ENCODE measurements at regions not wholly inside any gene's neighbourhood (a gene's known extent, or its start where the extent isn't known, plus 50 kb on each side); places are given as distances from the start of the nearest gene placed in this dataset.

DNA sequence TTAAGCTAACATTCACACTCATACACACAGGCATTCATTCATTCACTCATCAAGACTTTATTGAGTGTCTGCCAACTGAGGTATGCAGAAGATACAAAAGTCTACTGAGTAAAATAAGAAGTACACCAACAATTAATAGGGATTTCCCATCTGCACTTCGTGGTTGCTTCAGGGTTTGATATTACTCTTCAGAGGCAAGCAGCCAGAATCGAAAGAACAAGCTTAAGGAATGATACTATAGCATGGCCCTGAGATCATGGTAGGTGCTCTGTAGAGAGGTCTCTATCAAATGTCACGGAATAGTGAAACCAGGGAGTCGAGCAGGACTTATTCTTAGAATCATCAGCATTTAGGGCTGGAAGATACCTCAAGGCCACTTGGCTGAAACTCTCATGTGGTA is 135.4 kb downstream of the NRN1 start:
- no peak overlapping the region for H3K4me3 Mint-ChIP-seq
- H3K36me3 Mint-ChIP-seq (ENCODE audit: low read depth), result peaks cover 4% of the 10 kb centered on the region
- peaks cover 12% of the 10 kb centered on the region for H3K9me3 Mint-ChIP-seq
- TF ChIP-seq, protein P1, sequence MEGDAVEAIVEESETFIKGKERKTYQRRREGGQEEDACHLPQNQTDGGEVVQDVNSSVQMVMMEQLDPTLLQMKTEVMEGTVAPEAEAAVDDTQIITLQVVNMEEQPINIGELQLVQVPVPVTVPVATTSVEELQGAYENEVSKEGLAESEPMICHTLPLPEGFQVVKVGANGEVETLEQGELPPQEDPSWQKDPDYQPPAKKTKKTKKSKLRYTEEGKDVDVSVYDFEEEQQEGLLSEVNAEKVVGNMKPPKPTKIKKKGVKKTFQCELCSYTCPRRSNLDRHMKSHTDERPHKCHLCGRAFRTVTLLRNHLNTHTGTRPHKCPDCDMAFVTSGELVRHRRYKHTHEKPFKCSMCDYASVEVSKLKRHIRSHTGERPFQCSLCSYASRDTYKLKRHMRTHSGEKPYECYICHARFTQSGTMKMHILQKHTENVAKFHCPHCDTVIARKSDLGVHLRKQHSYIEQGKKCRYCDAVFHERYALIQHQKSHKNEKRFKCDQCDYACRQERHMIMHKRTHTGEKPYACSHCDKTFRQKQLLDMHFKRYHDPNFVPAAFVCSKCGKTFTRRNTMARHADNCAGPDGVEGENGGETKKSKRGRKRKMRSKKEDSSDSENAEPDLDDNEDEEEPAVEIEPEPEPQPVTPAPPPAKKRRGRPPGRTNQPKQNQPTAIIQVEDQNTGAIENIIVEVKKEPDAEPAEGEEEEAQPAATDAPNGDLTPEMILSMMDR (IDR thresholded peaks at IDR 0.05; ENCODE audit: unreplicated experiment in 3 of 3), result no peak
- H3K27me3 Mint-ChIP-seq (ENCODE audit: low read depth), result no peaks in the 10 kb centered on the region
- H3K27ac Mint-ChIP-seq, result no peak overlapping the region
- no peaks in the 10 kb centered on the region for H3K4me1 Mint-ChIP-seq

DNA sequence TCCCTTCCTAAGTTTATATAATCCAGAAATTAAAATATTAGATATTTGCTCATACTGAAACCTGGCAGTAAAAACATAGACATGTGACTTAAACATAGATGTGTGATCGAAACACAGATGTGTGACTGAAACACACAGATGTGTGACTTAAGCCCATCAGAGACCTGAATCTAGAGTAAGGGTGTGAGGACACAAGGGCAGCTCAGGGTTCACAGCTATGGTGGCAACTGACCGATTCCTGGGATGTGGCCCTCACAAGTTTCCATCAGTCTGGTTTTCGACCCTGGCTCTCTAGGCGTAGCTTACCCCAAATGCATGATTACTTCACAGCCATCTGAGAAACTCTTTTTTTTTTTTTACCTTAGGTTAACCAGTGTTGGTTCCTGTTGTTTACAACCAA is 137.0 kb downstream of the NRN1 start:
- TF ChIP-seq, protein P1 (IDR thresholded peaks at IDR 0.05; ENCODE audit: unreplicated experiment in 3 of 3), result no peak
- H3K27me3 Mint-ChIP-seq (ENCODE audit: low read depth), result no peaks in the 10 kb centered on the region
- no peak overlapping the region for H3K4me3 Mint-ChIP-seq
- no peak overlapping the region for H3K27ac Mint-ChIP-seq
- no peaks in the 10 kb centered on the region for H3K4me1 Mint-ChIP-seq
- H3K9me3 Mint-ChIP-seq, result peaks cover 12% of the 10 kb centered on the region
- H3K36me3 Mint-ChIP-seq (ENCODE audit: low read depth), result peaks cover 8% of the 10 kb centered on the region

DNA sequence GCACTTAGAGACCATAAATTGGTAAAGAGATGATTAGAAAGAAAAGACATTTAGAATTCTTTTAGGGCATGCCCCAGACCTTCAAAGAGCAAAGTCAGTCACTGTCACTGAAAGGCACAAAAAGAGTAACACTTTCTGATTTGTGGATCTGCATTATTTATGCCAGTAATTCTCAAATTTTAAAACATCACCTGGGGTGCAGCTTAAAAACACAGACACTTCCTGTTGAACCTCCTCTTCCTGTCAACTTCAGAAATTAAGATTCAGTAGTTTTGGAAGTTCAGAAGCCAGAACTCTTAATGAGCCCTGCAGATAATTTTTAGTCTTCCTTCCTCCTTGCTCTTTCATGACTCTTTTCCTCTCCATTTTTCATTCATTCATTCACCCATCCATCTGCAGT is 137.5 kb downstream of the NRN1 start:
- Mint-ChIP-seq H3K27me3 (ENCODE audit: low read depth) (no peaks in the 10 kb centered on the region), H3K9me3 (peaks cover 12% of the 10 kb centered on the region), H3K4me1 (no peaks in the 10 kb centered on the region), H3K27ac (no peak overlapping the region), H3K4me3 (no peak overlapping the region), H3K36me3 (ENCODE audit: low read depth) (peaks cover 8% of the 10 kb centered on the region)
- TF ChIP-seq, protein P1 (IDR thresholded peaks at IDR 0.05; ENCODE audit: unreplicated experiment in 3 of 3), result no peak

DNA sequence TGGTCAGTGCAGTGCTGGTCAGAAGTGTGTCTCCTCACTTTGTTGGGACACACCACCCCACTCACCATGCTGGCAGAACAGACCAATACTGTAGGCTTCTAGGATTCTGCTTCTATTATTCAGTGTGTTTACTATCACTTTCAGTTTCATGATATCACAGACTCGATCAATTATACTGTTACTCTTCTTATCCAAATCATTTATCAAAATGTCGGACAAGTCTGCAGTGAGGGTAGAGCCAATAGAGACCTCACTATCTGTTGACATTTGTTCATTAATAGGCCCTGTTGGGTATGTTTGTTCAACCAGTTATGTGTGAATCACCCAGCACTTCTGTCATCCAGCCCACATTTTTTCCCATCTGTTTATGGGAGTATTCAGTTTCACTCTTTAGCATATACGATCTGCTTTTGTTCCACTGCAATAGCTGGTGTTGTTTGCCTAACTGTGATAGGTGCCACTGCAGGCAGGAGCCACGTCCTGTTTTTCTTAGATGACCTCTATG is 140.1 kb downstream of the NRN1 start:
- TF ChIP-seq, protein P1 (IDR thresholded peaks at IDR 0.05; ENCODE audit: unreplicated experiment in 3 of 3), result no peak
- Mint-ChIP-seq H3K9me3 (peaks cover 4% of the 10 kb centered on the region), H3K27me3 (ENCODE audit: low read depth) (peaks cover 4% of the 10 kb centered on the region), H3K4me1 (no peaks in the 10 kb centered on the region), H3K4me3 (peak overlapping the region in 2 of 3 experiments; percentile 24 to 35), H3K36me3 (ENCODE audit: low read depth) (peaks cover 4% of the 10 kb centered on the region), H3K27ac (peak overlapping the region in 1 of 3 experiments; percentile 36)

DNA sequence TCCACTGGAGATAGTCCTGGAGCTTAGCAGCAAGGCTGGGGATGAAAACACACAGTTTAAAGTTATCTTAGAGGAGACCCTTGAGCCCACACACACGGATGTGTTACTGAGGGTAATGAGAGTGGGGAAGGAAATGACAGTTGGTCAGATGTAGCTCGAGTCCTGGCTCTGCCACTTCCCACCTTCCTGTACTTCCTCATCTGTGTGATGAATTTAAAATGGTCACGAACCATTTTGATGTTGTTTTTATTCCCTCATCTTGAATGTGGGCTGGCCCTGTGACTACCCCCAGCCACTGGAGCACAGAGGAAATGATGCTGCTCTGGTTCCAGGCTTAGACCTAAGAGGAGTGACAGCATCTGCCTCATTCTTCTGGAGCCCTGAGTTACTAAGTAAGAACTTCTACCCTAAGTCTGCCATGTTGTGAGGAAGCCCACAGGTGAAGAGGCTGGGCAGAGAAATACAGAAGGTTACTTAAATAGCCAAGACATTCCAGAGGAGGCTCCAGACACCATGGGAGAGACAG is 141.2 kb downstream of the NRN1 start:
- no peaks in the 10 kb centered on the region for H3K4me1 Mint-ChIP-seq
- H3K27ac Mint-ChIP-seq, result no peak overlapping the region
- no peaks in the 10 kb centered on the region for H3K9me3 Mint-ChIP-seq
- H3K36me3 Mint-ChIP-seq (ENCODE audit: low read depth), result peaks cover 4% of the 10 kb centered on the region
- H3K27me3 Mint-ChIP-seq (ENCODE audit: low read depth), result peaks cover 4% of the 10 kb centered on the region
- H3K4me3 Mint-ChIP-seq, result no peak overlapping the region
- TF ChIP-seq, protein P1 (IDR thresholded peaks at IDR 0.05; ENCODE audit: unreplicated experiment in 3 of 3), result no peak

DNA sequence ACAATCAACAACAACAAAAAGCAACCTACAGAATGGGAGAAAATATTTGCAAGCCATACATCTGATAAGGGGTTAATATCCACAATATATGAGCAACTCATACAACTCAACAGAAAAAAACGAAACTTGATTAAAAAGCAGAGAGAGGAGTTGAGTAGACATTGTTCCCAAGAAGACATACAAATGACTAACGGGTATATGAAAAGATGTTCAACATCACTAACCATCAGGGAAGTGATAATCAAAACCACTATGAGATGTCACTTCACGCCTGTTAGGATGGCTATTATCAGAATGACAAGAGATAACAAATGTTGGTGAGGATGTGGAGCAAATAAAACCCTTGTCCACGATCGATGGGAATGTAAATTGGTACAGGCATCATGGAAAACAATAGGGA is 145.9 kb downstream of the NRN1 start:
- TF ChIP-seq, protein P1 (IDR thresholded peaks at IDR 0.05; ENCODE audit: unreplicated experiment in 3 of 3), result no peak
- Mint-ChIP-seq H3K9me3 (no peaks in the 10 kb centered on the region), H3K27me3 (ENCODE audit: low read depth) (peaks cover 4% of the 10 kb centered on the region), H3K4me1 (peaks cover 8% of the 10 kb centered on the region), H3K27ac (no peak overlapping the region), H3K4me3 (no peak overlapping the region), H3K36me3 (ENCODE audit: low read depth) (peaks cover 4% of the 10 kb centered on the region)
